Naive thymus-derived CD8-positive, alpha-beta T cell (primary cell): ENCODE measurements at regions not wholly inside any gene's neighbourhood (a gene's known extent, or its start where the extent isn't known, plus 50 kb on each side); places are given as distances from the start of the nearest gene placed in this dataset.

Experiments
- ATAC-seq, 2 donors: fragments of 150-1000 bp; cut with Tn5 transposase in 1 of 2; sonication (Bioruptor Pico), chemical (Tn5 transposase) in 1 of 2; 1 replicate in 1 of 2; 2 replicates in 1 of 2; pipeline ENCODE4 v1.10.0; 2021; ENCODE audit warnings: mild to moderate bottlenecking in 2 of 2, moderate library complexity in 2 of 2
- POLR2A ChIA-PET: fragments of 350-600 bp; sonication (Branson Sonifier 250); formaldehyde crosslinking; loops from one replicate; lab custom pipeline; 2021; ENCODE audit warnings: antibody characterized with exemption; lab: Charles Lee
- DNase-seq, 10 donors: peaks; one replicate each; pipeline versions ENCODE4 v3.0.0 to v3.0.0-alpha.2; 2020 to 2022
- H3K27ac Mint-ChIP-seq, 10 donors: one replicate each; pipeline ENCODE4 v1.8.0; 2020 to 2022; ENCODE audit warnings: mild to moderate bottlenecking in 10 of 10, mixed read lengths in 10 of 10, moderate library complexity in 4 of 10, inconsistent platforms in 1 of 10
- H3K27me3 Mint-ChIP-seq, 5 donors: one replicate each; pipeline ENCODE4 v1.8.0; 2021 to 2022; ENCODE audit warnings: mixed read lengths in 5 of 5
- H3K36me3 Mint-ChIP-seq, 3 donors: one replicate each; pipeline ENCODE4 v1.8.0; 2020 to 2022; ENCODE audit warnings: mixed read lengths in 3 of 3, mild to moderate bottlenecking in 2 of 3, inconsistent platforms in 1 of 3
- H3K4me1 Mint-ChIP-seq, 4 donors: one replicate each; pipeline ENCODE4 v1.8.0; 2021 to 2022; ENCODE audit warnings: mixed read lengths in 4 of 4
- H3K4me3 Mint-ChIP-seq, 10 donors: one replicate each; pipeline ENCODE4 v1.8.0; 2020 to 2022; ENCODE audit warnings: mild to moderate bottlenecking in 10 of 10, mixed read lengths in 10 of 10, moderate library complexity in 6 of 10, inconsistent platforms in 1 of 10
- H3K9me3 Mint-ChIP-seq, 9 donors: one replicate each; pipeline ENCODE4 v1.8.0; 2020 to 2022; ENCODE audit warnings: mixed read lengths in 9 of 9, mild to moderate bottlenecking in 3 of 9, inconsistent platforms in 1 of 9, moderate library complexity in 1 of 9

DNA sequence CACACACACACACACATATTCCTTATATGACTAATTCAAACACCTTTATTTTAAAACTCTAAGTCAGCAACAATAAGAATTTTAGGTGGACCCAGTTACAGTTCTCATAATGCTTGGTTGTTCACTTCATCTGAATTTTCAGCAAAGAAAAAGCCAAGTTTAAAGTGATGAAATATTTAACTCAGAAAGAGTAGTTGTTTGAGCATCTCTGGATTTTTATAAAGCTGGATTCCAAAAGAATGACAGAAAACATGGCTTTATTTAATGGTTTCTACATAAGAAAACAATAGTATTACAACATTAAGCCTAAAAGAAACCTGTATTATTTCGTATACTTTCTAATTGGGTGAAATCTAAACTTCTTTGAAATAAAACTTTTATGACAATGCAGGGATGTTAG lies 54.2 kb upstream of the ADAMTS5 start:
- Mint-ChIP-seq H3K4me3 (no peak overlapping the region), H3K27me3 (peaks cover 0 to 6% (median 2%) of the 10 kb centered on the region in 5 donors), H3K36me3 (no peaks in the 10 kb centered on the region), H3K4me1 (no peaks in the 10 kb centered on the region), H3K27ac (no peak overlapping the region), H3K9me3 (peaks cover 0 to 12% (median 2%) of the 10 kb centered on the region in 9 donors)
- ATAC-seq, result no peak
- POLR2A ChIA-PET, result no interaction called here
- DNase-seq, result no peak

DNA sequence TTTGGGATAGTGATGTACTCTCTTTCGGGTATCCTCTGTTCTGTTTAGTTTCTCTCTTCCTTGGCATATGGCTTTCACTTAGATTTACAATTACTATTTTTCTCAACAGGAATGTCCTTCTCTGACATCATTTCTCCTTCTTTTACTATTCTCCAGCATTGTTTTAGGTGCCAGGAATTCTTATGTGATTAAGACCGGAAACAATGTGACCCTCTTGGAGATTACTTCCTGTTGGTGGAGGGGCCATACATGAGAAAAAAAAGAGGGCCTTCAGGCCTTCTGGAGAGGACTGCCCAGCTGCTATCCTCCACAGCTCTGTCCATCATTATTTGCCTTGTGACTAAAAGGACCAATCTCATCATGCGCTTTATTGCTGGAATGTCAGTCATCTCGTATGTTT lies 50.4 kb upstream of the ADAMTS5 start:
- Mint-ChIP-seq H3K4me3 (no peak overlapping the region), H3K36me3 (no peaks in the 10 kb centered on the region), H3K27me3 (peaks cover 0 to 2% (median 0%) of the 10 kb centered on the region in 5 donors), H3K9me3 (peaks cover 0 to 12% (median 2%) of the 10 kb centered on the region in 9 donors), H3K27ac (no peak overlapping the region), H3K4me1 (no peaks in the 10 kb centered on the region)
- DNase-seq, result no peak
- POLR2A ChIA-PET, result no interaction called here
- ATAC-seq, result no peak
